ENCODE measurements at regions not wholly inside any gene's neighbourhood (a gene's known extent, or its start where the extent isn't known, plus 50 kb on each side); places are given as distances from the start of the nearest gene placed in this dataset.

GRCh38 chr2:67503066-67503795, 106.1 kb downstream of the ETAA1 start:
- Histone ChIP-seq H3K27me3 (ENCODE audit: control insufficient read depth, extremely low read depth, insufficient read depth, low read length) (no peaks in the 10 kb centered on the region), H3K9ac (ENCODE audit: control insufficient read depth, extremely low read depth, insufficient read depth, low read length) (no peak overlapping the region), H3K36me3 (ENCODE audit: control insufficient read depth in 2 of 2, extremely low read depth in 1 of 2, insufficient read depth in 2 of 2, low read length in 2 of 2) (no peaks in the 10 kb centered on the region), H2AFZ (ENCODE audit: control insufficient read depth, low read length) (no peak overlapping the region), H3K27ac (ENCODE audit: control insufficient read depth, insufficient read depth, low read length) (no peak overlapping the region), H3K4me3 (ENCODE audit: control insufficient read depth in 2 of 3, extremely low read depth in 1 of 3, insufficient read depth in 2 of 3, low read depth in 1 of 3, low read length in 3 of 3) (no peak overlapping the region), H3K79me2 (ENCODE audit: control insufficient read depth, insufficient read depth, low read length) (no peaks in the 10 kb centered on the region), H3K9me3 (ENCODE audit: control insufficient read depth, low read depth, low read length) (no peaks in the 10 kb centered on the region), H3K4me1 (ENCODE audit: control insufficient read depth, extremely low read depth, insufficient read depth, low read length) (peaks cover 11% of the 10 kb centered on the region), H3K4me2 (ENCODE audit: control insufficient read depth, extremely low read depth, insufficient read depth, low read depth, low read length) (no peak overlapping the region), H3K9me1 (ENCODE audit: control insufficient read depth, extremely low read depth, insufficient read depth, low read length) (no peaks in the 10 kb centered on the region), H4K20me1 (ENCODE audit: control insufficient read depth, extremely low read depth, insufficient read depth, low read length) (no peaks in the 10 kb centered on the region)
- dilution Hi-C loops (cut with MboI; ENCODE audit: extremely low pct_ligation_motif_present, low sequenced_read_pairs), result no loop called here
- no peak for TF ChIP-seq EZH2 (IDR thresholded peaks at IDR 0.05; ENCODE audit: low read length)
- TF ChIP-seq, protein P1, sequence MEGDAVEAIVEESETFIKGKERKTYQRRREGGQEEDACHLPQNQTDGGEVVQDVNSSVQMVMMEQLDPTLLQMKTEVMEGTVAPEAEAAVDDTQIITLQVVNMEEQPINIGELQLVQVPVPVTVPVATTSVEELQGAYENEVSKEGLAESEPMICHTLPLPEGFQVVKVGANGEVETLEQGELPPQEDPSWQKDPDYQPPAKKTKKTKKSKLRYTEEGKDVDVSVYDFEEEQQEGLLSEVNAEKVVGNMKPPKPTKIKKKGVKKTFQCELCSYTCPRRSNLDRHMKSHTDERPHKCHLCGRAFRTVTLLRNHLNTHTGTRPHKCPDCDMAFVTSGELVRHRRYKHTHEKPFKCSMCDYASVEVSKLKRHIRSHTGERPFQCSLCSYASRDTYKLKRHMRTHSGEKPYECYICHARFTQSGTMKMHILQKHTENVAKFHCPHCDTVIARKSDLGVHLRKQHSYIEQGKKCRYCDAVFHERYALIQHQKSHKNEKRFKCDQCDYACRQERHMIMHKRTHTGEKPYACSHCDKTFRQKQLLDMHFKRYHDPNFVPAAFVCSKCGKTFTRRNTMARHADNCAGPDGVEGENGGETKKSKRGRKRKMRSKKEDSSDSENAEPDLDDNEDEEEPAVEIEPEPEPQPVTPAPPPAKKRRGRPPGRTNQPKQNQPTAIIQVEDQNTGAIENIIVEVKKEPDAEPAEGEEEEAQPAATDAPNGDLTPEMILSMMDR (optimal IDR thresholded peaks at IDR 0.05 in 1 of 3, IDR thresholded peaks at IDR 0.05 in 1 of 3, conservative IDR thresholded peaks at IDR 0.05 in 1 of 3; ENCODE audit: extremely low read depth in 1 of 3, insufficient read depth in 2 of 3, low read length in 3 of 3), result no peak
- DNase-seq (ENCODE audit: low read depth, low spot score), result no peak
- FAIRE-seq, result no peak

- DNase-seq (ENCODE audit: low read depth, low spot score), result no peak
- no peaks in the 10 kb centered on the region for H3K79me2 ChIP-seq (ENCODE audit: control insufficient read depth, insufficient read depth, low read length)
- no peaks in the 10 kb centered on the region for H3K27me3 ChIP-seq (ENCODE audit: control insufficient read depth, extremely low read depth, insufficient read depth, low read length)
- no peaks in the 10 kb centered on the region for H3K9me1 ChIP-seq (ENCODE audit: control insufficient read depth, extremely low read depth, insufficient read depth, low read length)
- H3K9ac ChIP-seq (ENCODE audit: control insufficient read depth, extremely low read depth, insufficient read depth, low read length), result no peak overlapping the region
- H3K36me3 ChIP-seq (ENCODE audit: control insufficient read depth in 2 of 2, extremely low read depth in 1 of 2, insufficient read depth in 2 of 2, low read length in 2 of 2), result no peaks in the 10 kb centered on the region
- H4K20me1 ChIP-seq (ENCODE audit: control insufficient read depth, extremely low read depth, insufficient read depth, low read length), result no peaks in the 10 kb centered on the region
- no peak overlapping the region for H3K27ac ChIP-seq (ENCODE audit: control insufficient read depth, insufficient read depth, low read length)
- H3K9me3 ChIP-seq (ENCODE audit: control insufficient read depth, low read depth, low read length), result no peaks in the 10 kb centered on the region
- no peak overlapping the region for H3K4me3 ChIP-seq (ENCODE audit: control insufficient read depth in 2 of 3, extremely low read depth in 1 of 3, insufficient read depth in 2 of 3, low read depth in 1 of 3, low read length in 3 of 3)
- peaks cover 10% of the 10 kb centered on the region for H3K4me1 ChIP-seq (ENCODE audit: control insufficient read depth, extremely low read depth, insufficient read depth, low read length)
- no peak for TF ChIP-seq EZH2 (IDR thresholded peaks at IDR 0.05; ENCODE audit: low read length)
- TF ChIP-seq, protein P1 (optimal IDR thresholded peaks at IDR 0.05 in 1 of 3, IDR thresholded peaks at IDR 0.05 in 1 of 3, conservative IDR thresholded peaks at IDR 0.05 in 1 of 3; ENCODE audit: extremely low read depth in 1 of 3, insufficient read depth in 2 of 3, low read length in 3 of 3), result no peak
- H2AFZ ChIP-seq (ENCODE audit: control insufficient read depth, low read length), result no peak overlapping the region
- dilution Hi-C loops (cut with MboI; ENCODE audit: extremely low pct_ligation_motif_present, low sequenced_read_pairs), result no loop called here
- no peak for FAIRE-seq
- H3K4me2 ChIP-seq (ENCODE audit: control insufficient read depth, extremely low read depth, insufficient read depth, low read depth, low read length), result no peak overlapping the region
These were observed 113.6 kb downstream of the ETAA1 start for GRCh38 chr2:67510745-67511144.
